Spleen (tissue), 11 donors: ENCODE measurements at regions not wholly inside any gene's neighbourhood (a gene's known extent, or its start where the extent isn't known, plus 50 kb on each side); places are given as distances from the start of the nearest gene placed in this dataset.

Experiments
- DNase-seq: peaks from one replicate; pipeline ENCODE4 v3.0.0-alpha.2; 2020
- H3K27ac ChIP-seq, 8 donors: fragments of 200-600 bp; sonication (generic) in 7 of 8; 1 replicate in 4 of 8; 2 replicates in 4 of 8; pipeline versions ENCODE4 v1.5.0 to v1.8.0; 2016 to 2021; ENCODE audit warnings: inconsistent platforms in 4 of 8, mild to moderate bottlenecking in 4 of 8, moderate library complexity in 1 of 8
- H3K27me3 ChIP-seq, 7 donors: fragments of 200-600 bp; sonication (generic) in 6 of 7; replicated peaks in 1 of 7; 1 replicate in 4 of 7; 2 replicates in 3 of 7; pipeline versions ENCODE4 v1.5.0 to v1.8.0; 2016 to 2021; ENCODE audit warnings: inconsistent platforms in 3 of 7, mild to moderate bottlenecking in 1 of 7
- H3K36me3 ChIP-seq, 6 donors: fragments of 200-600 bp; sonication (generic) in 5 of 6; 1 replicate in 4 of 6; 2 replicates in 2 of 6; pipeline versions ENCODE4 v1.5.0 to v1.8.0; 2016 to 2021; ENCODE audit warnings: inconsistent platforms in 2 of 6
- H3K4me1 ChIP-seq, 6 donors: fragments of 200-600 bp; sonication (generic) in 5 of 6; 1 replicate in 3 of 6; 2 replicates in 3 of 6; pipeline versions ENCODE4 v1.5.0 to v1.8.0; 2016 to 2021; ENCODE audit warnings: inconsistent platforms in 3 of 6
- H3K4me3 ChIP-seq, 8 donors: fragments of 200-600 bp; sonication (generic) in 7 of 8; 1 replicate in 4 of 8; 2 replicates in 4 of 8; pipeline versions ENCODE4 v1.5.0 to v1.8.0; 2016 to 2021; ENCODE audit warnings: inconsistent platforms in 4 of 8, mild to moderate bottlenecking in 4 of 8, moderate library complexity in 2 of 8
- H3K9me3 ChIP-seq, 8 donors: fragments of 200-600 bp; sonication (generic) in 7 of 8; 1 replicate in 4 of 8; 2 replicates in 4 of 8; pipeline versions ENCODE4 v1.5.0 to v1.8.0; 2016 to 2021; ENCODE audit warnings: inconsistent platforms in 4 of 8
- POLR2A ChIP-seq, 3 donors: fragments of 450-650 bp; IDR thresholded peaks; one replicate each; pipeline ENCODE4 v1.5.1; 2017; ENCODE audit warnings: antibody characterized with exemption in 3 of 3, mild to moderate bottlenecking in 1 of 3
- POLR2AphosphoS5 ChIP-seq, 3 donors: sonication (generic); formaldehyde crosslinking; IDR thresholded peaks; one replicate each; pipeline ENCODE4 v1.5.1; 2017; ENCODE audit warnings: antibody characterized with exemption in 3 of 3
- WGBS, 5 donors: extraction: QIAGEN DNeasy Blood & Tissue Kit in 3 of 5; methylation state at CpG; one replicate each; pipeline versions ENCODE4 v1.1.5 to v1.1.7; 2013 to 2018; 5-methylcytosine and 5-hydroxymethylcytosine counted together
- intact Hi-C: fragments of 100-400 bp; cut with DNase I; formaldehyde crosslinking; loops from one replicate; pipeline ENCODE4 v1.15.0; 2023; ENCODE audit warnings: low total_unique reads
- TF ChIP-seq, protein P1 (sequence below), 11 experiments: fragments of 200-600 bp in 7 of 11; fragments of 450-650 bp in 4 of 11; sonication (generic) in 4 of 11; IDR thresholded peaks in 8 of 11; conservative IDR thresholded peaks in 3 of 11; 1 replicate in 7 of 11; 2 replicates in 4 of 11; pipeline versions ENCODE4 v1.4.0 to v1.8.0; 2016 to 2021; ENCODE audit warnings: antibody characterized with exemption in 11 of 11, inconsistent platforms in 4 of 11, mild to moderate bottlenecking in 1 of 11
- donor health status: healthy with polysubstance abuse.
- donor health status: DM: no; HTN: no; CAD: no; lungs with moderate emphysema.
- donor health status: DM: no; HTN: no; CAD: no.
- donor health status: Bipolar disorder and iron deficiency.
- donor health status: healthy.
- donor health status: DM: no; HTN: no; CAD: no.
- donor health status: DM: yes; HTN: yes; CAD: no.

DNA sequence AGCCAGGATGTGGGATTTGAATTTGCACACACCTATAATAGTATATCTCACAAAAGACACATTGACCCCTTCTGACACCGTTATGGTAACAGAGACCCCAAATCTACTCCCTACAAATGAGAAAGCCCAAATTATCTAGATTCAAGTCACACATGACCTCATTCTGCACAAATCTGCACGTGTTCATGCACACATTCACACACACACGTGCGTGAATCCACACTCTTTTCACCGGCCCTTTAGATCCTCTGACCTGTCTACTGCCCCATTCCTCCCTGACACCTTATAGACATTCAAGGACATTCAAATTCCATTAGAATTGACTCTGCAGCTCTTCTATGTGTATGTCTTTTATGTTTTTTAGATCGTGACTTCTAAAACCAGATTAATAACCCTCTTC, 627.8 kb upstream of the ID2 start:
- DNase-seq: no peak
- 92 to 93% (median 92%) methylated on average over 6 of the region's 6 CpGs for WGBS, 5 donors
- H3K4me3 ChIP-seq: no peak overlapping the region
- H3K4me1 ChIP-seq: peaks cover 0 to 20% (median 4%) of the 10 kb centered on the region in 6 donors
- H3K27me3 ChIP-seq: no peaks in the 10 kb centered on the region
- H3K27ac ChIP-seq: no peak overlapping the region
- intact Hi-C loops: no loop called here
- TF ChIP-seq, protein P1, sequence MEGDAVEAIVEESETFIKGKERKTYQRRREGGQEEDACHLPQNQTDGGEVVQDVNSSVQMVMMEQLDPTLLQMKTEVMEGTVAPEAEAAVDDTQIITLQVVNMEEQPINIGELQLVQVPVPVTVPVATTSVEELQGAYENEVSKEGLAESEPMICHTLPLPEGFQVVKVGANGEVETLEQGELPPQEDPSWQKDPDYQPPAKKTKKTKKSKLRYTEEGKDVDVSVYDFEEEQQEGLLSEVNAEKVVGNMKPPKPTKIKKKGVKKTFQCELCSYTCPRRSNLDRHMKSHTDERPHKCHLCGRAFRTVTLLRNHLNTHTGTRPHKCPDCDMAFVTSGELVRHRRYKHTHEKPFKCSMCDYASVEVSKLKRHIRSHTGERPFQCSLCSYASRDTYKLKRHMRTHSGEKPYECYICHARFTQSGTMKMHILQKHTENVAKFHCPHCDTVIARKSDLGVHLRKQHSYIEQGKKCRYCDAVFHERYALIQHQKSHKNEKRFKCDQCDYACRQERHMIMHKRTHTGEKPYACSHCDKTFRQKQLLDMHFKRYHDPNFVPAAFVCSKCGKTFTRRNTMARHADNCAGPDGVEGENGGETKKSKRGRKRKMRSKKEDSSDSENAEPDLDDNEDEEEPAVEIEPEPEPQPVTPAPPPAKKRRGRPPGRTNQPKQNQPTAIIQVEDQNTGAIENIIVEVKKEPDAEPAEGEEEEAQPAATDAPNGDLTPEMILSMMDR (IDR thresholded peaks at IDR 0.05 in 8 of 11, conservative IDR thresholded peaks at IDR 0.05 in 3 of 11): no peak
- TF ChIP-seq POLR2AphosphoS5 (IDR thresholded peaks at IDR 0.05) (no peak), POLR2A (IDR thresholded peaks at IDR 0.05) (no peak)
- H3K9me3 ChIP-seq: peaks cover 0 to 8% (median 0%) of the 10 kb centered on the region in 8 donors
- H3K36me3 ChIP-seq: no peaks in the 10 kb centered on the region

DNA sequence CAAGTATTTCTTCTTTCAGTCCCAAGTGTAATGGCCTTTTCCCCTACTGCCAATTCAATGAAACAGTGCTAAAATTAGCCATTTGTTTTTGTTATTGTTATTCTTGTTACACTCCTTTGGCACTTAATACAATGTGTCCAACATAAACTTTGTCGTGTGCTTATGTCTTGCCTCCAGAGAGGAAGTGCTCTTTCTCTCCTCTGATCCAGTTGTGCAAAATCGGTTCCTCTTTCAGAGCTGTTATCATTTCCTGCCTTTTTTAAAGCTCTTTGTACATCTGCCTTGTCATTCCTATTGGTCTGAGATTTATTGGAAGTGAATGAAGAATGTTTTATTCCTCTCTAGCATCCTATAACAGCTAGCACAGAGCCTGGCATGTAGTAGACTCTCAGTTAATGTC, 623.2 kb upstream of the ID2 start:
- Histone ChIP-seq H3K4me1 (peaks cover 0 to 16% (median 5%) of the 10 kb centered on the region in 6 donors), H3K36me3 (no peaks in the 10 kb centered on the region), H3K4me3 (no peak overlapping the region), H3K9me3 (peaks cover 0 to 8% (median 0%) of the 10 kb centered on the region in 8 donors), H3K27ac (peak overlapping the region in 4 of 8 donors; percentile 11 to 57 (median 24)), H3K27me3 (no peaks in the 10 kb centered on the region)
- TF ChIP-seq, protein P1 (IDR thresholded peaks at IDR 0.05 in 8 of 11, conservative IDR thresholded peaks at IDR 0.05 in 3 of 11): no peak
- TF ChIP-seq POLR2A (IDR thresholded peaks at IDR 0.05) (no peak), POLR2AphosphoS5 (IDR thresholded peaks at IDR 0.05) (no peak)
- DNase-seq: no peak
- intact Hi-C loops: no loop called here
- 5 to 21% (median 11%) methylated on average over 2 of the region's 2 CpGs for WGBS, 5 donors

DNA sequence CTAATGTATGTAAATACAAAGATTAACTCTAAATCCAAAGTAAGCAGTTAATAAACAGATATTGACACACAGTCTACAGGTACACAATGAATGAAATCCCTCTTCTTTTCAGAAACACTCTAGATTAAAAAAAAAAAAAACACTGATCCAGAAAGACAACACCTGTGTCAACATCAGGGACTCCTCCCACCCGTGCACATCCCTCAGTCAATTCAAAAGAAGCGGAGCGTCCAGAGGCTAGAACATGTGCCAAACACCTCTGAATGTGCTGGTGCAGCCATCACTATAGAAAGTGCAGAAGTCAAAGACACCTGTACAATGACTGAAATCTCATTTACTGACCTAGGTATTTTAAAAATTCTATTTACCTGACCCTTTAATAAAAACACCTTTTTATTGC, 622.6 kb upstream of the ID2 start:
- Histone ChIP-seq H3K4me3 (no peak overlapping the region), H3K4me1 (peaks cover 0 to 16% (median 5%) of the 10 kb centered on the region in 6 donors), H3K36me3 (no peaks in the 10 kb centered on the region), H3K9me3 (peaks cover 0 to 8% (median 0%) of the 10 kb centered on the region in 8 donors), H3K27ac (no peak overlapping the region), H3K27me3 (no peaks in the 10 kb centered on the region)
- TF ChIP-seq POLR2A (IDR thresholded peaks at IDR 0.05) (no peak), POLR2AphosphoS5 (IDR thresholded peaks at IDR 0.05) (no peak)
- TF ChIP-seq, protein P1 (IDR thresholded peaks at IDR 0.05 in 8 of 11, conservative IDR thresholded peaks at IDR 0.05 in 3 of 11): no peak
- intact Hi-C loops: no loop called here
- no peak for DNase-seq
- WGBS, 5 donors: 86 to 97% (median 94%) methylated on average over 3 of the region's 3 CpGs

DNA sequence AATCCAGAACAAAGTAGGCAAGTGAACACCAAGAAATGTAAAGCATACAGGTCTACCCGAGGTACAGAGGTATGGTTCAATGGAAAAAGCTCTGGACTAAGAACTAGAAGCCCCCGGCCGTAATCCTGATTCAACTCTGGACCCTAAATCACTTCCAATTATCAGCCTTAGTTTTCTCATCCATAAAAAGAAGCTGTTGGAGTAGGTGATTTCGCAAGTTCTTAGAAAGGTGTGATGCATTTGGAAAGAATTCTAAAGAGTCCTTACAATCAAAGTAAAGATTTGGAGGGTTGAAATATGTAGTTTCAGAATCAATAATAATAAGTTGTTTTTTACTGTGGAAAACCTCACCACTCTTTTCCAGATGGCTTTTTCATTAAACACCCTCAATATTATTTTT, 622.1 kb upstream of the ID2 start:
- Histone ChIP-seq H3K36me3 (no peaks in the 10 kb centered on the region), H3K9me3 (peaks cover 0 to 12% (median 0%) of the 10 kb centered on the region in 8 donors), H3K4me3 (no peak overlapping the region), H3K27ac (no peak overlapping the region), H3K27me3 (no peaks in the 10 kb centered on the region), H3K4me1 (peaks cover 0 to 16% (median 5%) of the 10 kb centered on the region in 6 donors)
- DNase-seq: no peak
- 66 to 76% (median 73%) methylated on average over 4 of the region's 4 CpGs for WGBS, 5 donors
- TF ChIP-seq POLR2AphosphoS5 (IDR thresholded peaks at IDR 0.05) (no peak), POLR2A (IDR thresholded peaks at IDR 0.05) (no peak)
- TF ChIP-seq, protein P1 (IDR thresholded peaks at IDR 0.05 in 8 of 11, conservative IDR thresholded peaks at IDR 0.05 in 3 of 11): no peak
- intact Hi-C loops: no loop called here
